HL-60 (cell line): ENCODE measurements at regions not wholly inside any gene's neighbourhood (a gene's known extent, or its start where the extent isn't known, plus 50 kb on each side); places are given as distances from the start of the nearest gene placed in this dataset.

Experiments used
- DNase-seq, 2 experiments: peaks; one replicate each; pipeline ENCODE4 v3.0.0-alpha.2; 2010 to 2020; ENCODE audit warnings: low read depth in 1 of 2, low spot score in 1 of 2
- H3K27ac ChIP-seq: fragments of 250-450 bp; sonication (Bioruptor Pico); replicated peaks from 2 replicates; pipeline ENCODE4 v1.5.1; 2020; ENCODE audit warnings: mild to moderate bottlenecking, moderate library complexity
- H3K27me3 ChIP-seq: fragments of 250-450 bp; sonication (Bioruptor Pico); 2 replicates; pipeline ENCODE4 v1.5.1; 2021; ENCODE audit warnings: mild to moderate bottlenecking, moderate library complexity; ENCODE audit not compliant: insufficient read depth, poor library complexity, severe bottlenecking
- H3K4me3 ChIP-seq: replicated peaks from 2 replicates; pipeline ENCODE4 v1.5.1; 2011; ENCODE audit warnings: mild to moderate bottlenecking, control low read depth, low read length; ENCODE audit not compliant: insufficient read depth
- CTCF ChIP-seq: IDR thresholded peaks from one replicate; pipeline ENCODE4 v1.5.1; 2011; ENCODE audit warnings: low read length, control low read depth, inconsistent platforms; ENCODE audit not compliant: insufficient read depth
- GABPA ChIP-seq: IDR thresholded peaks from 2 replicates; pipeline ENCODE4 v1.6.1; 2012; ENCODE audit warnings: low read depth
- POLR2AphosphoS5 ChIP-seq: IDR thresholded peaks from 2 replicates; pipeline ENCODE4 v1.6.1; 2012; ENCODE audit warnings: low read depth
- REST ChIP-seq: IDR thresholded peaks from 2 replicates; pipeline ENCODE4 v1.6.1; 2012; ENCODE audit warnings: low read depth; ENCODE audit not compliant: insufficient replicate concordance
- SPI1 ChIP-seq: IDR thresholded peaks from 2 replicates; pipeline ENCODE4 v1.6.1; 2012; ENCODE audit warnings: low read depth, mild to moderate bottlenecking, borderline replicate concordance

GRCh38 chr6:51028276-51028675 lies 209.6 kb downstream of the TFAP2B start:
- no peak for DNase-seq

GRCh38 chr6:51029561-51029960 lies 210.9 kb downstream of the TFAP2B start:
- no peak for DNase-seq
- Histone ChIP-seq H3K27me3 (no peaks in the 10 kb centered on the region), H3K4me3 (no peak overlapping the region), H3K27ac (no peak overlapping the region)
- no peak for TF ChIP-seq GABPA
- TF ChIP-seq REST: no peak
- TF ChIP-seq CTCF: no peak
- no peak for TF ChIP-seq SPI1
- no peak for TF ChIP-seq POLR2AphosphoS5

More at GRCh38 chr6:51028276-51028675, 209.6 kb downstream of the TFAP2B start:
- Histone ChIP-seq H3K27me3 (no peaks in the 10 kb centered on the region), H3K4me3 (no peak overlapping the region), H3K27ac (no peak overlapping the region)
- TF ChIP-seq SPI1 (no peak), GABPA (no peak), CTCF (no peak), POLR2AphosphoS5 (no peak), REST (no peak)

- Histone ChIP-seq H3K4me3 (no peak overlapping the region), H3K27ac (no peak overlapping the region), H3K27me3 (no peaks in the 10 kb centered on the region)
- no peak for DNase-seq
- TF ChIP-seq POLR2AphosphoS5 (no peak), CTCF (no peak), GABPA (no peak), REST (no peak), SPI1 (no peak)
These were observed 226.9 kb downstream of the TFAP2B start for GRCh38 chr6:51045548-51045947.
